ENCODE measurements at regions not wholly inside any gene's neighbourhood (a gene's known extent, or its start where the extent isn't known, plus 50 kb on each side); places are given as distances from the start of the nearest gene placed in this dataset.

GRCh38 chr3:168495932-168496331, 400.2 kb upstream of the GOLIM4 start:
- DNase-seq, result no peak

GRCh38 chr3:168495270-168495669, 399.5 kb upstream of the GOLIM4 start:
- DNase-seq, result no peak

GRCh38 chr3:168493412-168494205, 397.9 kb upstream of the GOLIM4 start:
- DNase-seq, result no peak

- no peak for DNase-seq
Observed at GRCh38 chr3:168490981-168491380, 395.3 kb upstream of the GOLIM4 start.

- DNase-seq, result no peak
Observed at GRCh38 chr3:168489301-168489700, 393.6 kb upstream of the GOLIM4 start.

- no peak for DNase-seq
Observed at GRCh38 chr3:168485936-168486335, 390.2 kb upstream of the GOLIM4 start.

- DNase-seq, result no peak
Observed at GRCh38 chr3:168476360-168476980, 380.7 kb upstream of the GOLIM4 start.

GRCh38 chr3:168475704-168476103, 380.0 kb upstream of the GOLIM4 start:
- DNase-seq, result no peak

- no peak for DNase-seq
Observed at GRCh38 chr3:168473334-168473890, 377.7 kb upstream of the GOLIM4 start.

GRCh38 chr3:168472783-168473182, 377.1 kb upstream of the GOLIM4 start:
- DNase-seq, result no peak

- DNase-seq, result no peak
Observed at GRCh38 chr3:168470380-168470779, 374.7 kb upstream of the GOLIM4 start.

GRCh38 chr3:168469436-168469835, 373.7 kb upstream of the GOLIM4 start:
- DNase-seq, result no peak

GRCh38 chr3:168467115-168467714, 371.5 kb upstream of the GOLIM4 start:
- no peak for DNase-seq

GRCh38 chr3:168461793-168462192, 366.1 kb upstream of the GOLIM4 start:
- DNase-seq, result no peak

GRCh38 chr3:168459226-168459784, 363.6 kb upstream of the GOLIM4 start:
- no peak for DNase-seq

- DNase-seq, result no peak
Observed at GRCh38 chr3:168457954-168458539, 362.3 kb upstream of the GOLIM4 start.

- no peak for DNase-seq
Observed at GRCh38 chr3:168455814-168456213, 360.1 kb upstream of the GOLIM4 start.

- DNase-seq, result no peak
Observed at GRCh38 chr3:168453623-168454022, 357.9 kb upstream of the GOLIM4 start.

- no peak for DNase-seq
Observed at GRCh38 chr3:168443965-168444364, 348.2 kb upstream of the GOLIM4 start.

- no peak for DNase-seq
Observed at GRCh38 chr3:168442502-168442901, 346.8 kb upstream of the GOLIM4 start.

GRCh38 chr3:168436245-168436724, 340.6 kb upstream of the GOLIM4 start:
- no peak for DNase-seq

GRCh38 chr3:168431491-168431890, 335.8 kb upstream of the GOLIM4 start:
- no peak for DNase-seq
